Stimulated activated naive CD8-positive, alpha-beta T cell treated with anti-CD3 and anti-CD28 coated beads, Interleukin-15, Interleukin-2, amounts not matched to agents 100 ng/mL and 50 ng/mL, for 24 hours (primary cell): ENCODE measurements at regions not wholly inside any gene's neighbourhood (a gene's known extent, or its start where the extent isn't known, plus 50 kb on each side); places are given as distances from the start of the nearest gene placed in this dataset.
"Not testable (repeated sequence)": the region's sequence is repeated elsewhere in the genome, so short reads cannot be mapped to it uniquely, and the experiment has no call there.

Source experiments
- H3K27ac Mint-ChIP-seq: one replicate; pipeline ENCODE4 v1.8.0; 2021; ENCODE audit warnings: mild to moderate bottlenecking, mixed read lengths
- H3K27me3 Mint-ChIP-seq: one replicate; pipeline ENCODE4 v1.8.0; 2021; ENCODE audit warnings: mixed read lengths
- H3K36me3 Mint-ChIP-seq: one replicate; pipeline ENCODE4 v1.8.0; 2021; ENCODE audit warnings: low read depth, mixed read lengths
- H3K4me1 Mint-ChIP-seq: one replicate; pipeline ENCODE4 v1.8.0; 2021; ENCODE audit warnings: low read depth, mixed read lengths
- H3K4me3 Mint-ChIP-seq: one replicate; pipeline ENCODE4 v1.8.0; 2021; ENCODE audit warnings: mild to moderate bottlenecking, mixed read lengths
- H3K9me3 Mint-ChIP-seq: one replicate; pipeline ENCODE4 v1.8.0; 2021; ENCODE audit warnings: mixed read lengths

- no peaks in the 10 kb centered on the region for H3K36me3 Mint-ChIP-seq
- no peak overlapping the region for H3K27ac Mint-ChIP-seq
- H3K4me1 Mint-ChIP-seq: no peaks in the 10 kb centered on the region
- no peaks in the 10 kb centered on the region for H3K27me3 Mint-ChIP-seq
- peaks cover 31% of the 10 kb centered on the region for H3K9me3 Mint-ChIP-seq
- no peak overlapping the region for H3K4me3 Mint-ChIP-seq
Observed at GRCh38 chr12:58695263-58695662, 225.0 kb downstream of the LRIG3 start.

GRCh38 chr12:58701536-58701935, 218.8 kb downstream of the LRIG3 start:
- no peaks in the 10 kb centered on the region for H3K36me3 Mint-ChIP-seq
- no peaks in the 10 kb centered on the region for H3K4me1 Mint-ChIP-seq
- H3K27ac Mint-ChIP-seq: no peak overlapping the region
- H3K4me3 Mint-ChIP-seq: no peak overlapping the region
- H3K9me3 Mint-ChIP-seq: peaks cover 23% of the 10 kb centered on the region
- no peaks in the 10 kb centered on the region for H3K27me3 Mint-ChIP-seq

DNA sequence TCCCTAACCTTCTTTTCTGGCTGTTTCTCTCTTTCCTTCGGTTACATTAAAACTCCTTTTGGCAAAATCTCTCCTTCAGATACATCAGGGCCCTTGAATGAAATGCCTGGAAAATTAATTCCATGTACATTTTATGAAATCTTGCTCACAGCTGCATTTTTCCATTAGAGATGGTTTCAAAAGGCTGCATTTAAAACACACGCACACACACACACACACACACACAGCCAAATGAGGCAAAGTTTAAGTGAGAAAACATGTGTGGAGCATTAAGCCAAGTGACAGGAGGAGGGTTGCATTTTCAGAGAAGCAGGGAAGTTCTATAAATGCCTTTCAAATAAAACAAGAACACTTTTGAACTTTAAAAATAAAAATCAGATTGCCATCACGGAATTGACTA, 216.4 kb downstream of the LRIG3 start:
- no peak overlapping the region for H3K27ac Mint-ChIP-seq
- H3K27me3 Mint-ChIP-seq: no peaks in the 10 kb centered on the region
- H3K4me1 Mint-ChIP-seq: no peaks in the 10 kb centered on the region
- H3K36me3 Mint-ChIP-seq: no peaks in the 10 kb centered on the region
- peaks cover 15% of the 10 kb centered on the region for H3K9me3 Mint-ChIP-seq
- no peak overlapping the region for H3K4me3 Mint-ChIP-seq

DNA sequence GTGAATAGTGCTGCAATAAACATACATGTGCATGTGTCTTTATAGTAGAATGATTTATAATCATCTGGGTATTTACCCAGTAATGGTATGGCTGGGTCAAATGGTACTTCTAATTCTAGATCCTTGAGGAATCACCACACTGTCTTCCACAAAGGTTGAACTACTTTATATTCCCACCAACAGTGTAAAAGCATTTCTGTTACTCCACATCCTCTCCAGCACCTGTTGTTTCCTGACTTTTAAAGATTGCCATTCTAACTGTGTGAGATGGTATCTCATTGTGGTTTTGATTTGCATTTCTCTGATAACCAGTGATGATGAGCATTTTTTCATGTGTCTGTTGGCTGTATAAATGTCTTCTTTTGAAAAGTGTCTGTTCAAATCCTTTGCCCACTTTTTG, 215.5 kb downstream of the LRIG3 start:
- H3K4me3 Mint-ChIP-seq, H3K27me3 Mint-ChIP-seq, H3K27ac Mint-ChIP-seq, H3K4me1 Mint-ChIP-seq, H3K36me3 Mint-ChIP-seq: not testable (repeated sequence)
- peaks cover 18% of the 10 kb centered on the region for H3K9me3 Mint-ChIP-seq

DNA sequence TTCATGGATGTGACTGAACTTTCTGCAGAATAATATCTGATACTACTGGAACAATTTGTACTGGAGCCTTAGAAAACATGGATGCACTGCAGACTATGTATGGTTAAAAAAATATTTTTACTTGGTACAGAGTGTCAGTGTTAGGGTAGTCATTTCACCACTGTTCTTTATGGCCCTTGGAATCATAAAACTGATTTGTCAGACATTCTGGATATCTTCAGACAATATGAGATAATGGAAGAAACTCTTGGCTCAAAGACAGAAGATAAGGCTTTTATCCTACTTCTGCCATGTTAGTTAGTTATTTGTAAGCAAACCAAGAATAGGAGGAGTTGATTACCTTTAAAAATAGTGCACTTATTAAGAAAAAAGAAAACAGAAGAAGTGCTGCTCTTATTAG, 209.4 kb downstream of the LRIG3 start:
- Mint-ChIP-seq H3K9me3 (peaks cover 20% of the 10 kb centered on the region), H3K36me3 (no peaks in the 10 kb centered on the region), H3K4me1 (no peaks in the 10 kb centered on the region), H3K27ac (no peak overlapping the region), H3K27me3 (no peaks in the 10 kb centered on the region), H3K4me3 (no peak overlapping the region)

- Mint-ChIP-seq H3K9me3 (peaks cover 19% of the 10 kb centered on the region), H3K27me3 (no peaks in the 10 kb centered on the region), H3K36me3 (no peaks in the 10 kb centered on the region), H3K27ac (no peak overlapping the region), H3K4me3 (no peak overlapping the region), H3K4me1 (no peaks in the 10 kb centered on the region)
Observed at GRCh38 chr12:58711974-58712373, 208.3 kb downstream of the LRIG3 start.

DNA sequence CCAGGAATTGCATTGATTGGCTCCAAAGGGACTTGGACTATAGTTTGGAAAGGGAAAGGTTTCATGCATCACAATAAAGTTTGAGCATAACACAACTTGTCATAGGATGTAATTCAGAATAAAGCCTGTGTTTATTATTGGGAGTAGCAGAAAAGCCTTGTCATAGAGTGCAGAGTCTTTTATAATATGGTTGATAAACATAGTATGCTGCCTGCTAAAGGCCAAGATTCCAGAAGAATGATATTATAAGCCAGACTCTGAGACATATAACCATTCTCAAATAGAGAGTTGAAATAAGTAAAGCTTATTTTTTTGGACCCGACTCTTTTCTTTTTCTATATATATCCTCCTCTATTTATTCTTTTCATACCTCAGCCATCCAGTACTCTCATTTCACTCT, 207.3 kb downstream of the LRIG3 start:
- Mint-ChIP-seq H3K4me1 (no peaks in the 10 kb centered on the region), H3K9me3 (peaks cover 13% of the 10 kb centered on the region), H3K27ac (no peak overlapping the region), H3K4me3 (no peak overlapping the region), H3K36me3 (no peaks in the 10 kb centered on the region), H3K27me3 (no peaks in the 10 kb centered on the region)

DNA sequence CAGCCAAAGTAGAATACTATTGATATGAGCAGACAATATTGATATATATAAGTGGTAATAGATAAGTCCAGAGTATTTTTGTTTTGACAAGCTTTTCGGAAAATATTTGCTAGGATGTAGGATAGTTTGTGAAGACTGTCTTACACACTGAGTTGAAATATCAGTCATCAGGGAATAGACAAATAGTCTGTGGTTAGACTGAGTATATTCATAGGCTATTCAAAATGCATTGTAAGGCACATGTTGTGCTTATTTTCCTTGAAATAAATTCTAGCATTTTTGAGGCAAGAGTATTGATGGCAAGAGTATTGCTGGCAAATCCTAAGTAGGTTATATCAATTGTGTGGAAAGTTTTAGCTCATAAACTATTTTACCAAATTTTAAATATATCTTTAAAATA, 201.1 kb downstream of the LRIG3 start:
- no peak overlapping the region for H3K4me3 Mint-ChIP-seq
- no peaks in the 10 kb centered on the region for H3K4me1 Mint-ChIP-seq
- H3K9me3 Mint-ChIP-seq: no peaks in the 10 kb centered on the region
- no peaks in the 10 kb centered on the region for H3K27me3 Mint-ChIP-seq
- no peaks in the 10 kb centered on the region for H3K36me3 Mint-ChIP-seq
- no peak overlapping the region for H3K27ac Mint-ChIP-seq

GRCh38 chr12:58720421-58720820, 199.9 kb downstream of the LRIG3 start:
- Mint-ChIP-seq H3K36me3 (no peaks in the 10 kb centered on the region), H3K9me3 (no peaks in the 10 kb centered on the region), H3K4me1 (no peaks in the 10 kb centered on the region), H3K4me3 (no peak overlapping the region), H3K27ac (no peak overlapping the region), H3K27me3 (no peaks in the 10 kb centered on the region)

DNA sequence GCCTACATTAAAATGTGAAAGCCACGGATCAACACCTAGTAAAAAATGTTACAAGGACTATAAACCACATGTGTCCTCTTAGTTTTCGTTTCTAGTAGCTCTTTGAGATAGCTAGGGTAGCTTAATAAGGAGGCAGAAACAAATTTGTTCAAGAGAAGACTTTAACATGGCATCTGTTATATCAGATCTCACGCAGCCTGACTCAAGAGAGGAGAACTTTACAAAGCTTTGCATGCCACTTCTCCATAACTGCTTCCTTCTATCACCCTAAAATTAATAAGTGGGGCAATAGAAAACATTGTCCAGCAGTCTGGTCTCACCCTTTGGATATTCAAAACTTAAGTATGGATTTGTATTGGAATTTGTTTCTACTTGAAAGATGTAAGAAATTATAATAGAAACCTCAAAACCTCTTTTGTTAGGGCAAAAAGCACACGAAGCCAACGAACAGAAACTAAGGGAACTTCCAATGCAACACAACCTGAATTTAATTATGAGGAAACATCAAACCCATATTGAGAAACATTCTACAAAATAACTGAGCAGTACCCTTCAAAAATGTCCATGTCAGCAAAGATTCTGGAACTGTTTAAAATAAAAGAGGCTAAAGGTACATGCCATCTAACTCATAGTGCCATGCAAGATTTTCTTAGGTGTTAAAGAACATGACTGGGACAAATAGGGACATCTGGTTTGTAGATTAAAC, 194.8 kb downstream of the LRIG3 start:
- Mint-ChIP-seq H3K9me3 (no peaks in the 10 kb centered on the region), H3K27me3 (no peaks in the 10 kb centered on the region), H3K4me1 (no peaks in the 10 kb centered on the region), H3K36me3 (no peaks in the 10 kb centered on the region), H3K27ac (no peak overlapping the region), H3K4me3 (no peak overlapping the region)

DNA sequence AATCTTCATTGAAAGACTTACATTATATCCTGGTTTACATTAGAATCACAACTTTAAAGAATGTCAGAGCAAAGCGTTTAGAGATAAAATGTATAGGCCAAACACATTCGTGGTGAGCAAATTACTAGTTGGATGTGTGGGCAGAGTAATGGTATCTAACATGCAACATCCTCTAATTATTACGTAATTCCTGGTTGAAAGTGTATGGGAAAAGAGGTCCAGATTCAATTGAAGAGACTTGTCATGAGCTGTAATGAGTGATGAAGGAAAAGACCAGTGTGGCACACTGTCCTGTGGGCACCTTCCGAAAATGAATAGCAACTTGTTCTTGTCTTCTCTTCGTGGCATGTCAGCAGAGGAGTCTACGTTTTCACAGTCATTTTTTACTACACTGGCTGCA, 192.8 kb downstream of the LRIG3 start:
- no peaks in the 10 kb centered on the region for H3K27me3 Mint-ChIP-seq
- H3K27ac Mint-ChIP-seq: no peak overlapping the region
- H3K9me3 Mint-ChIP-seq: no peaks in the 10 kb centered on the region
- no peaks in the 10 kb centered on the region for H3K4me1 Mint-ChIP-seq
- no peaks in the 10 kb centered on the region for H3K36me3 Mint-ChIP-seq
- no peak overlapping the region for H3K4me3 Mint-ChIP-seq

DNA sequence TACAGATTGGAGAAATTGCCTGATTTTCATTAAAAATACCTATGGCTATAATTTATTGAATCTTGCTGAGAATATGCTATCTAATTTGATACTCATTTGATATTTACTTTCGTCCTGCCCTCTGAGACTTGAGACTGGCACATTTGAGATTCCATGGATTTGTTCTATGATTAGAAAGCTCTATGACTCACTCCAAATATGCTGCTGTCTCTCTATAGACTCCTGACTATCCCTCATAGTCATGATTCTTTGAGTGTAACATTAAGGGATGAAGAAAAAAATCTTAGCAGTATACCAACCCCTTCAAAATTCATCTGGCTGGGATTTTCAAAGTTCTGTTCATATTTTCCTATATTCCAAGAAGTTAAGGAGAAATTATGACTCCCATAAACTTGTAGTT, 191.9 kb downstream of the LRIG3 start:
- H3K27me3 Mint-ChIP-seq: no peaks in the 10 kb centered on the region
- H3K36me3 Mint-ChIP-seq: no peaks in the 10 kb centered on the region
- no peaks in the 10 kb centered on the region for H3K9me3 Mint-ChIP-seq
- no peak overlapping the region for H3K27ac Mint-ChIP-seq
- H3K4me1 Mint-ChIP-seq: no peaks in the 10 kb centered on the region
- H3K4me3 Mint-ChIP-seq: no peak overlapping the region

DNA sequence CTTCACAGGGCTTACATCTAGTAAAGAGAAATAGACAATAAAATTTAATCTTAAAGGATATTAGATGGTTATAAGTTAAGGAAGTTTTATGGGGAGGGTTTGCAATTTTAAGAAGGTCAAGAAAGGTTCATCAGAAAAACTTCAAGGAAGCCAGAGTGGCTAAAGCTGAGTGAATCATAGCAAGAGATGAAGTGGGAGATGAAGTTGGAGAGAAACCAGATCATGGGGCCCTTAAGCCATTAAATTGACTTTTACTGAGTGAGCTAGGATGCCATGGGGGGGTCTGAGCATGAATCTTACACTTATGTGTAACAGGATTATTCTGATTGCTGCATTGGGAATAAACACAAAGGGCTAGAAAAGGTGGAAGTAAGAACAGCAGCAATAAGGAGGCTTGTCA, 189.2 kb downstream of the LRIG3 start:
- no peak overlapping the region for H3K27ac Mint-ChIP-seq
- no peak overlapping the region for H3K4me3 Mint-ChIP-seq
- no peaks in the 10 kb centered on the region for H3K36me3 Mint-ChIP-seq
- no peaks in the 10 kb centered on the region for H3K27me3 Mint-ChIP-seq
- H3K9me3 Mint-ChIP-seq: no peaks in the 10 kb centered on the region
- H3K4me1 Mint-ChIP-seq: no peaks in the 10 kb centered on the region

GRCh38 chr12:58732894-58733293, 187.4 kb downstream of the LRIG3 start:
- no peak overlapping the region for H3K4me3 Mint-ChIP-seq
- no peaks in the 10 kb centered on the region for H3K36me3 Mint-ChIP-seq
- no peaks in the 10 kb centered on the region for H3K27me3 Mint-ChIP-seq
- no peaks in the 10 kb centered on the region for H3K4me1 Mint-ChIP-seq
- H3K27ac Mint-ChIP-seq: no peak overlapping the region
- H3K9me3 Mint-ChIP-seq: no peaks in the 10 kb centered on the region

DNA sequence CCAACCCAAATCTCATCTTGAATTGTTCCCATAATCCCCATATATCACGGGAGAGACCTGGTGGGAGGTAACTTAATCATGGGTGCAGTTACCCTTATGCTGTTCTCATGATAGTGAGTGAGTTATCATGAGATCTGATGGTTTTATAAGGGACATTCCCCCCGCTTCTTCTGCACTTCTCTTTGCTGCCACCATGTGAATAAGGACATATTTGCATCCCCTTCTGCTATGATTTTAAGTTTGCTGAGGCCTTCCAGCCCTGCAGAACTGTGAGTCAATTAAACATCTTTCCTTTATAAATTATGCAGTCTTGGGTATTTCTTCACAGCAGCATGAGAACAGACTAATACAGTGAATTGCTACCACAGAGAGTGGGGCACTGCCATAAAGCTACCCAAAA, 179.1 kb downstream of the LRIG3 start:
- Mint-ChIP-seq H3K4me1 (no peaks in the 10 kb centered on the region), H3K36me3 (no peaks in the 10 kb centered on the region), H3K4me3 (no peak overlapping the region), H3K27me3 (no peaks in the 10 kb centered on the region), H3K9me3 (peaks cover 10% of the 10 kb centered on the region), H3K27ac (no peak overlapping the region)

GRCh38 chr12:58745348-58746125, 174.8 kb downstream of the LRIG3 start:
- Mint-ChIP-seq H3K36me3 (no peaks in the 10 kb centered on the region), H3K4me3 (no peak overlapping the region), H3K27ac (no peak overlapping the region), H3K9me3 (peaks cover 15% of the 10 kb centered on the region), H3K27me3 (no peaks in the 10 kb centered on the region), H3K4me1 (no peaks in the 10 kb centered on the region)
